Right ventricle myocardium inferior (tissue), 1 donor: ENCODE measurements at regions not wholly inside any gene's neighbourhood (a gene's known extent, or its start where the extent isn't known, plus 50 kb on each side); places are given as distances from the start of the nearest gene placed in this dataset.
"Not testable (repeated sequence)": the region's sequence is repeated elsewhere in the genome, so short reads cannot be mapped to it uniquely, and the experiment has no call there.

Source experiments
- ATAC-seq: fragments of 200-7000 bp; cut with Tn5 transposase; one replicate; pipeline ENCODE4 v1.9.1; 2020; ENCODE audit warnings: mild to moderate bottlenecking, moderate library complexity
- DNase-seq: peaks from one replicate; pipeline ENCODE4 v3.0.0; 2021; ENCODE audit errors: missing footprints
- intact Hi-C: fragments of 100-400 bp; cut with DNase I; formaldehyde crosslinking; loops from one replicate; pipeline ENCODE4 v1.11.0; 2022
- donor health status: DM: no; HTN: yes; CAD: no; lungs with severe emphysema.

GRCh38 chr9:85377731-85378289 lies 363.9 kb downstream of the AGTPBP1 start:
- ATAC-seq (no peak), DNase-seq (no peak)
- intact Hi-C loops = no loop called here

GRCh38 chr9:85368781-85369180 lies 373.0 kb downstream of the AGTPBP1 start:
- no peak for DNase-seq
- ATAC-seq = no peak
- intact Hi-C loops = no loop called here

- ATAC-seq (no peak), DNase-seq (no peak)
- intact Hi-C loops = no loop called here
These were observed 382.6 kb downstream of the AGTPBP1 start for GRCh38 chr9:85359161-85359560.

- ATAC-seq (no peak), DNase-seq (no peak)
- intact Hi-C loops = no loop called here
These were observed 392.7 kb downstream of the AGTPBP1 start for GRCh38 chr9:85349046-85349445.

- intact Hi-C loops = no loop called here
- ATAC-seq = no peak
These were observed 394.2 kb downstream of the AGTPBP1 start for GRCh38 chr9:85347541-85347940.

GRCh38 chr9:85344901-85345300 lies 396.9 kb downstream of the AGTPBP1 start:
- no peak for DNase-seq
- no peak for ATAC-seq

More at GRCh38 chr9:85347541-85347940, 394.2 kb downstream of the AGTPBP1 start:
- no peak for DNase-seq

GRCh38 chr9:85339338-85339737 lies 402.4 kb downstream of the AGTPBP1 start:
- no peak for ATAC-seq
- intact Hi-C loops = no loop called here
- DNase-seq = no peak

More at GRCh38 chr9:85344901-85345300, 396.9 kb downstream of the AGTPBP1 start:
- intact Hi-C loops = no loop called here

GRCh38 chr9:85334228-85334627 lies 407.5 kb downstream of the AGTPBP1 start:
- intact Hi-C loops = no loop called here
- ATAC-seq = no peak
- DNase-seq = no peak

- intact Hi-C loops = no loop called here
- ATAC-seq (no peak), DNase-seq (no peak)
These were observed 409.3 kb downstream of the AGTPBP1 start for GRCh38 chr9:85332487-85332886.

GRCh38 chr9:85331626-85332025 lies 410.1 kb downstream of the AGTPBP1 start:
- intact Hi-C loops = no loop called here
- no peak for DNase-seq
- ATAC-seq = no peak

- intact Hi-C loops = no loop called here
- ATAC-seq (no peak), DNase-seq (no peak)
These were observed 419.2 kb downstream of the AGTPBP1 start for GRCh38 chr9:85322592-85322991.

- DNase-seq (no peak), ATAC-seq (no peak)
- intact Hi-C loops = no loop called here
These were observed 420.2 kb downstream of the AGTPBP1 start for GRCh38 chr9:85321561-85321960.

GRCh38 chr9:85319936-85320656 lies 421.7 kb downstream of the AGTPBP1 start:
- DNase-seq = no peak
- intact Hi-C loops = no loop called here
- ATAC-seq = no peak

GRCh38 chr9:85315535-85315934 lies 426.2 kb downstream of the AGTPBP1 start:
- DNase-seq, intact Hi-C loops: not testable (repeated sequence)

GRCh38 chr9:85310573-85310972 lies 431.2 kb downstream of the AGTPBP1 start:
- no peak for ATAC-seq
- intact Hi-C loops = no loop called here
- DNase-seq = no peak

More at GRCh38 chr9:85315535-85315934, 426.2 kb downstream of the AGTPBP1 start:
- ATAC-seq = not testable (repeated sequence)

- intact Hi-C loops = no loop called here
- DNase-seq = no peak
- ATAC-seq = no peak
These were observed 438.0 kb downstream of the AGTPBP1 start for GRCh38 chr9:85303757-85304134.

- DNase-seq (no peak), ATAC-seq (no peak)
- intact Hi-C loops = no loop called here
These were observed 438.6 kb downstream of the AGTPBP1 start for GRCh38 chr9:85302938-85303756.

GRCh38 chr9:85298499-85298898 lies 443.3 kb downstream of the AGTPBP1 start:
- intact Hi-C loops = no loop called here
- no peak for ATAC-seq

GRCh38 chr9:85295244-85295643 lies 446.5 kb downstream of the AGTPBP1 start:
- ATAC-seq, intact Hi-C loops, DNase-seq: not testable (repeated sequence)

More at GRCh38 chr9:85298499-85298898, 443.3 kb downstream of the AGTPBP1 start:
- DNase-seq = no peak

- DNase-seq (no peak), ATAC-seq (no peak)
- intact Hi-C loops = no loop called here
These were observed 449.5 kb downstream of the AGTPBP1 start for GRCh38 chr9:85292261-85292660.
